Adrenal gland (tissue), 9 donors: ENCODE measurements at regions not wholly inside any gene's neighbourhood (a gene's known extent, or its start where the extent isn't known, plus 50 kb on each side); places are given as distances from the start of the nearest gene placed in this dataset.

ENCODE experiments used
- DNase-seq, 7 donors: peaks; one replicate each; pipeline ENCODE4 v3.0.0-alpha.2; 2019 to 2020
- H3K27ac ChIP-seq, 5 donors: fragments of 200-600 bp; sonication (generic) in 4 of 5; 1 replicate in 3 of 5; 2 replicates in 2 of 5; pipeline versions ENCODE4 v1.5.1 to v1.8.0; 2016 to 2020; ENCODE audit warnings: mild to moderate bottlenecking in 1 of 5
- H3K27me3 ChIP-seq: fragments of 200-600 bp; 2 replicates; pipeline ENCODE4 v1.8.0; 2021
- H3K36me3 ChIP-seq, 2 donors: fragments of 200-600 bp; replicated peaks in 1 of 2; 1 replicate in 1 of 2; 2 replicates in 1 of 2; pipeline versions ENCODE4 v1.5.1 to v1.8.0; 2018 to 2022
- H3K4me1 ChIP-seq, 2 donors: fragments of 200-600 bp; replicated peaks in 1 of 2; 1 replicate in 1 of 2; 2 replicates in 1 of 2; pipeline versions ENCODE4 v1.5.1 to v1.8.0; 2018 to 2021
- H3K4me3 ChIP-seq, 4 donors: fragments of 200-600 bp; sonication (generic) in 3 of 4; one replicate each; pipeline ENCODE4 v1.5.1; 2016 to 2018
- H3K9me3 ChIP-seq, 3 donors: fragments of 200-600 bp; sonication (generic) in 1 of 3; replicated peaks in 1 of 3; 1 replicate in 2 of 3; 2 replicates in 1 of 3; pipeline versions ENCODE4 v1.5.1 to v1.8.0; 2016 to 2021
- POLR2A ChIP-seq, 2 donors: fragments of 450-650 bp; IDR thresholded peaks; one replicate each; pipeline ENCODE4 v1.6.1; 2017; ENCODE audit warnings: antibody characterized with exemption in 2 of 2, mild to moderate bottlenecking in 2 of 2, moderate library complexity in 1 of 2
- whole genome bisulfite sequencing, 4 donors: extraction: QIAGEN DNeasy Blood & Tissue Kit in 2 of 4; methylation state at CpG; one replicate each; pipeline versions ENCODE4 v1.1.5 to v1.1.7; 2013 to 2017; 5-methylcytosine and 5-hydroxymethylcytosine counted together
- intact Hi-C, 2 donors: fragments of 100-400 bp; cut with DNase I; formaldehyde crosslinking; loops; one replicate each; pipeline versions ENCODE4 v1.14.1 to v1.15.0; 2022 to 2023
- TF ChIP-seq, protein P1 (sequence below), 6 experiments: fragments of 450-650 bp in 4 of 6; fragments of 200-600 bp in 2 of 6; sonication (generic) in 1 of 6; IDR thresholded peaks; 1 replicate in 5 of 6; 2 replicates in 1 of 6; pipeline versions ENCODE4 v1.5.1 to v1.8.0; 2016 to 2021; ENCODE audit warnings: antibody characterized with exemption in 6 of 6, mild to moderate bottlenecking in 2 of 6, moderate library complexity in 1 of 6
- donor health status: healthy with polysubstance abuse.
- donor health status: Bipolar disorder and iron deficiency.
- donor health status: DM: yes; HTN: yes; CAD: no.
- donor health status: DM: no; HTN: no; CAD: no.
- donor health status: DM: no; HTN: no; CAD: no.

DNA sequence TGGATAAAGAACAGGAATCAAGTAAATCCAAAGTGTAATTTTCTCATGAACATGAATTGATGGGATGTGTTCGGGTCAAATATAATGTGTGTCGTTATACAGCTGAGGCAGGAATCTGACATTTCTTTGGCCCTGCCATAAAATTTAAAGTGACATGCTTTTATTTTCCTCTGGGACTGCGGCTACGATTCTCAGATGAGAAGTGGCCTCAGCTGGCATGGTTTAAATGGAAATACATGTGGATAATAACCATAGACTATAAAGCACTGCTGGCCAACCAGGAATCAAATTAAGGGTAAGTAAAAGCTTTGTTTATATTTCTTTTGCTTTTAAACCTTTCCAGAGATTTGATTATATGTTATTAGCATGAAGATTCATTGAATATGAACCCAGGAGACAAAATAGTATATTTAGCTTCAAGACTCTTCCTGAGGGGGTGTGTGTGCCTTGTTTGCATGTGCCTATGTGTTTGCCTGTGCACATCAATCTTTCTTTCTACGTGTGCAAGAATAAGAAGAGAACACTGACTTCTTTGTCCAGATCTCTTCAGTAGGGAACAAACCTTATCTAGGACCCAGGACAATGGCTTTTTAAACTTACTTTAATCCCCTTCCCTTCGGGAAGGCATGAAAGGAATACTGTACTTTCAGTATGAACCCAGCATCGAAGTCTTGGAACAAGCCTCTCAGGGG is 629.0 kb upstream of the PFKP start:
- no peak overlapping the region for H3K27ac ChIP-seq
- DNase-seq, result no peak
- TF ChIP-seq, protein P1, sequence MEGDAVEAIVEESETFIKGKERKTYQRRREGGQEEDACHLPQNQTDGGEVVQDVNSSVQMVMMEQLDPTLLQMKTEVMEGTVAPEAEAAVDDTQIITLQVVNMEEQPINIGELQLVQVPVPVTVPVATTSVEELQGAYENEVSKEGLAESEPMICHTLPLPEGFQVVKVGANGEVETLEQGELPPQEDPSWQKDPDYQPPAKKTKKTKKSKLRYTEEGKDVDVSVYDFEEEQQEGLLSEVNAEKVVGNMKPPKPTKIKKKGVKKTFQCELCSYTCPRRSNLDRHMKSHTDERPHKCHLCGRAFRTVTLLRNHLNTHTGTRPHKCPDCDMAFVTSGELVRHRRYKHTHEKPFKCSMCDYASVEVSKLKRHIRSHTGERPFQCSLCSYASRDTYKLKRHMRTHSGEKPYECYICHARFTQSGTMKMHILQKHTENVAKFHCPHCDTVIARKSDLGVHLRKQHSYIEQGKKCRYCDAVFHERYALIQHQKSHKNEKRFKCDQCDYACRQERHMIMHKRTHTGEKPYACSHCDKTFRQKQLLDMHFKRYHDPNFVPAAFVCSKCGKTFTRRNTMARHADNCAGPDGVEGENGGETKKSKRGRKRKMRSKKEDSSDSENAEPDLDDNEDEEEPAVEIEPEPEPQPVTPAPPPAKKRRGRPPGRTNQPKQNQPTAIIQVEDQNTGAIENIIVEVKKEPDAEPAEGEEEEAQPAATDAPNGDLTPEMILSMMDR (IDR thresholded peaks at IDR 0.05), result no peak
- no peak for TF ChIP-seq POLR2A (IDR thresholded peaks at IDR 0.05)
- H3K4me1 ChIP-seq, result no peaks in the 10 kb centered on the region
- no peak overlapping the region for H3K4me3 ChIP-seq
- intact Hi-C loops, result no loop called here
- H3K27me3 ChIP-seq, result no peaks in the 10 kb centered on the region
- H3K36me3 ChIP-seq, result no peaks in the 10 kb centered on the region
- H3K9me3 ChIP-seq, result no peaks in the 10 kb centered on the region
- WGBS, 4 donors, result 53 to 60% (median 56%) methylated on average over 7 of the region's 7 CpGs

DNA sequence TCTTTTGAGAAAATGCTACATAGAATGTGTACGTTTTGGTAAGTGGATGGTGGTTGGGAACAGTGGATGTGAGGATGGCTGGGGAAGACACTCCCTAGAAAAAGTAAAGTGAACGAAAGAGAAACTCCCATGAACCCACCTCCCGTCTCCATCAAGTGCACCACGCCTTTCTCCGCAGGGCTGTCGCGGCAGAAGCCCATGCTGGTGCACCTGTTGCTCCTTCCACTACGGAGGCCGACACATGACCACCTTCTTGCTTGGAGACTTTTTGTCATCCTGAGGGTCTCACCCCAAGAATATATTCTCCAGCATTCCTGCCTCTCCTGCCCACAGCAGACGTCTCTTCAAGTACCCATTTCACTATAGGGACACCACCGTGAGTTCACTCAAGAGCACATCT is 630.4 kb upstream of the PFKP start:
- H3K36me3 ChIP-seq, result no peaks in the 10 kb centered on the region
- 81 to 92% (median 83%) methylated on average over 11 of the region's 11 CpGs for WGBS, 4 donors
- H3K9me3 ChIP-seq, result no peaks in the 10 kb centered on the region
- no peak overlapping the region for H3K4me3 ChIP-seq
- intact Hi-C loops, result no loop called here
- DNase-seq, result no peak
- no peaks in the 10 kb centered on the region for H3K4me1 ChIP-seq
- no peak overlapping the region for H3K27ac ChIP-seq
- no peaks in the 10 kb centered on the region for H3K27me3 ChIP-seq
- TF ChIP-seq POLR2A (IDR thresholded peaks at IDR 0.05), result no peak

DNA sequence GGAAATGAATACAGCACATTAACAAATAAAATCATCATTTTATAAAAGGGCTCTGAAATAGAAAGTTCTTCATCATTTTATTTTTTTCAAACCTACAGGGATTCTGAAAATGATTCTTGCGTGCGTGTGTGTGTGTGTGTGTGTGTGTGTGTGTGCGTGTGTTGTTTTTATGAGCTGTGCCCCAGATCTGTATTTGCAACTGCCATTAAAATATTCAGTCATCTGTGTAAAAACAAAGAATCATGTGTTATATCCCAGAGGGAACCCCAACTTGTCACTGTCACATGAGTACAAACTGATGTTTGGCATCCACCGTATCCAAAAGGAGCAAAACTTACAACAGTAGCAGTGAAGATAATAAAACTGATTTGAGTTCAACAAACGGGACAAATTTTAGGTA is 635.4 kb upstream of the PFKP start:
- Histone ChIP-seq H3K4me1 (no peaks in the 10 kb centered on the region), H3K4me3 (no peak overlapping the region), H3K27me3 (no peaks in the 10 kb centered on the region), H3K36me3 (no peaks in the 10 kb centered on the region), H3K9me3 (no peaks in the 10 kb centered on the region), H3K27ac (no peak overlapping the region)
- no peak for DNase-seq
- no peak for TF ChIP-seq POLR2A (IDR thresholded peaks at IDR 0.05)
- TF ChIP-seq, protein P1 (IDR thresholded peaks at IDR 0.05), result no peak
- intact Hi-C loops, result no loop called here
- WGBS, 4 donors, result 59 to 69% (median 63%) methylated on average over 5 of the region's 5 CpGs

DNA sequence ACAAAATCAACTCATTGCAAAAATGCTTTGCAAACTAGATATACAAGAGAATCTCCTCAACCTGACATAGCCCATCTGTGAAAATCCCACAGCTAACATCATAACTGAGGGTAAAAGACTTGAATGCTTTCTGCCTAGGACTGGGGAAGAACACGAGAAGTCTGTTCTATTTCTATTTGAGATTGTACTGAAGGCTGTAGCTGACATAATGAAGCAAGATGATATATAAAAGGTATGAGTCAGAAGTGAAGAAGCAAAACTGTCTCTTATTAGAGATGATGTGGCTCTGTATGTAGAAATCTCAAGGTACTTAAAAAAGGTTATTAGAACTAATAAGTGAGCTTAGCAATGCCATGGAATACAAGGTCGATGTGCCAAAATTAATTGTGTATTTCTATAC is 639.9 kb upstream of the PFKP start:
- TF ChIP-seq, protein P1 (IDR thresholded peaks at IDR 0.05), result no peak
- no peak for TF ChIP-seq POLR2A (IDR thresholded peaks at IDR 0.05)
- Histone ChIP-seq H3K36me3 (no peaks in the 10 kb centered on the region), H3K9me3 (no peaks in the 10 kb centered on the region), H3K27ac (no peak overlapping the region), H3K27me3 (no peaks in the 10 kb centered on the region), H3K4me1 (no peaks in the 10 kb centered on the region), H3K4me3 (no peak overlapping the region)
- intact Hi-C loops, result no loop called here
- no peak for DNase-seq
- WGBS, 4 donors, result 57 to 63% (median 57%) methylated on average over 2 of the region's 2 CpGs

DNA sequence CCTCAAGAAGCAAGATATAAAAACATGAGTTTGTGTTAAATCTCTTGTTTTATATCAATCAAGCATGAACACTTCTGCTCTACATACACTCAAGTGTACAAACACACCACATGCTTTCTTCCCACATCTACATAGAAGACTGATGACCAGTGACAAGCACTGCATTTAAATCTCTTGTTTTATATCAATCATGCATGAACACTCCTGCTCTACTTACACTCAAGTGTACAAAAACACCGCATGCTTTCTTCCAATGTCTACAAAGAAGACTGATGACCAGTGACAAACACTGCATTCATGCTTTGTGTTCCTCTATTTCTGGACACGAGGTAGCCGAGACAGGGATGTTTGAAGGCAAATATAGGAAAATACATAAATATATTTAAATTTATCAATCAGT is 642.0 kb upstream of the PFKP start:
- Histone ChIP-seq H3K9me3 (no peaks in the 10 kb centered on the region), H3K27ac (no peak overlapping the region), H3K27me3 (no peaks in the 10 kb centered on the region), H3K4me3 (no peak overlapping the region), H3K4me1 (no peaks in the 10 kb centered on the region), H3K36me3 (no peaks in the 10 kb centered on the region)
- intact Hi-C loops, result no loop called here
- 61 to 81% (median 78%) methylated on average over 3 of the region's 3 CpGs for WGBS, 4 donors
- no peak for TF ChIP-seq POLR2A (IDR thresholded peaks at IDR 0.05)
- TF ChIP-seq, protein P1 (IDR thresholded peaks at IDR 0.05), result no peak
- DNase-seq, result no peak
